HUES6 (cell line): ENCODE measurements at regions not wholly inside any gene's neighbourhood (a gene's known extent, or its start where the extent isn't known, plus 50 kb on each side); places are given as distances from the start of the nearest gene placed in this dataset.

ENCODE experiments used
- H3K27ac ChIP-seq: 2 replicates; pipeline ENCODE4 v1.7.0; 2013; ENCODE audit warnings: low read depth, mild to moderate bottlenecking, low read length, inconsistent platforms
- H3K27me3 ChIP-seq: 2 replicates; pipeline ENCODE4 v1.6.1; 2013; ENCODE audit warnings: low read length; ENCODE audit not compliant: control insufficient read depth, insufficient read depth
- H3K36me3 ChIP-seq: 2 replicates; pipeline ENCODE4 v1.6.1; 2013; ENCODE audit warnings: low read length; ENCODE audit not compliant: control insufficient read depth, insufficient read depth
- H3K4me1 ChIP-seq: 2 replicates; pipeline ENCODE4 v1.6.1; 2013; ENCODE audit warnings: low read length; ENCODE audit not compliant: control insufficient read depth, insufficient read depth
- H3K4me3 ChIP-seq: 2 replicates; pipeline ENCODE4 v1.5.1; 2013; ENCODE audit warnings: low read depth, low read length
- H3K9ac ChIP-seq: one replicate; pipeline ENCODE4 v1.6.1; 2013; ENCODE audit warnings: mild to moderate bottlenecking, low read length
- H3K9me3 ChIP-seq: 2 replicates; pipeline ENCODE4 v1.6.1; 2013; ENCODE audit warnings: low read depth, low read length; ENCODE audit not compliant: control insufficient read depth, insufficient read depth

- H3K36me3 ChIP-seq = no peaks in the 10 kb centered on the region
- no peak overlapping the region for H3K27ac ChIP-seq
- no peak overlapping the region for H3K9ac ChIP-seq
- no peaks in the 10 kb centered on the region for H3K27me3 ChIP-seq
- no peaks in the 10 kb centered on the region for H3K4me1 ChIP-seq
- H3K9me3 ChIP-seq = no peaks in the 10 kb centered on the region
- no peak overlapping the region for H3K4me3 ChIP-seq
Measured at GRCh38 chr2:41598161-41598894, 449.5 kb upstream of the PKDCC start.

DNA sequence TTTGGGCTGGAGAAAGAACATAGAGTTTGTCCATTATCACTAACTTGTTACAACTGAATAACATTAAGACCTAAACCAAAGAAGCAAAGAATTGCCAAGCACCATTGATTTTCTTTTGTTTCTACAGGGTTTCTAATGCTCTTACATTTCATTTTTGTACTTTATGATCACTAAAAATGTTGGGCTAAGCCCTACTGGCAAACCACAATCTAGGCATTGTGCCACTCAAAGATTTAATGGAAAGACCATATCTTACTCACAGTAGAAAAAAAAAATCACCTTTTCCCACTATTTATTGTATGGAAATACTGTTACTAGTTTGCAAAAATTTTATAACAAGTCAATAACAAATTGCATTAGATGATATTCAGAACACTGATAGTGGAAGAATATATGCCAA lies 447.4 kb upstream of the PKDCC start:
- Histone ChIP-seq H3K9ac (no peak overlapping the region), H3K27ac (no peak overlapping the region), H3K4me1 (no peaks in the 10 kb centered on the region), H3K36me3 (no peaks in the 10 kb centered on the region), H3K27me3 (no peaks in the 10 kb centered on the region), H3K9me3 (no peaks in the 10 kb centered on the region), H3K4me3 (no peak overlapping the region)

DNA sequence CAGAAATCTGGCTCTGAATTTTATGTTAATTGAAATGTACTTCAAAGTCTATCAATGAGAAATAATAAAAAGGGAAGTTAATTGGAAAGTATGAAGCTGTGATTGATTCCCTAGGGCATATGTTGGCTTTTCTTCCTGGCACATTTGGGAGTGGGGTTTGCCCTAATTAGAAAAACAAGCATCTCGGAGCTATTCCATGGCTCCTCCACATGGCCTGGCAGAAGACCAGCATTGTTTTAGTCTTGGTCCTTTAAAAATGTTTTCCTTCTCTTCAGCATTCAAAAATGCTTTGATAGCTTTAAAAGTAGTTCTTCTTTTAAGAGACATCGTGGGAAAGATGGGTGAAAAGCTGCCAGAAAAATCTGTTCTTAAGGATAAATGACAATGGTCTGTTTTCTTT lies 445.5 kb upstream of the PKDCC start:
- H3K27me3 ChIP-seq = no peaks in the 10 kb centered on the region
- H3K9me3 ChIP-seq = no peaks in the 10 kb centered on the region
- H3K27ac ChIP-seq = no peak overlapping the region
- H3K4me3 ChIP-seq = no peak overlapping the region
- no peaks in the 10 kb centered on the region for H3K4me1 ChIP-seq
- H3K36me3 ChIP-seq = no peaks in the 10 kb centered on the region
- no peak overlapping the region for H3K9ac ChIP-seq

DNA sequence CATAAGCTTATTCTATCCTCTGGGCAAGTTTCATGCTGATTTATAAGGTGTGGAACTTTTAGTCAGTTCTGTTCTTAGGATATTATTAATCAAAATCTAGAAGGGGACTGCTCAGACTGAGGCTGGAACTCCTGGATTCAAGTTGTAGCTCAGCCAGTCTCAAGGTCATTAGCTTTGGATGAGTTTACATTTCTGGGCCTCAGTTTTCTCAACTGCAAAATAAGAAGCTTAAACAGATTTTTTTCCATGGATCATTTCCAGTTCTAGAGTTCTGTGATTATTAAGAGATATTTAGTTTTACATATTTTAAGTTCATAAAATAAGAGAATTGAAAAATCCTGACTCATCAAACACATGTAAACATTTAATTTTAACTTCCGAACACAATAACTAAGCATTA lies 442.5 kb upstream of the PKDCC start:
- Histone ChIP-seq H3K4me3 (no peak overlapping the region), H3K9ac (no peak overlapping the region), H3K27ac (no peak overlapping the region), H3K9me3 (no peaks in the 10 kb centered on the region), H3K4me1 (no peaks in the 10 kb centered on the region), H3K27me3 (no peaks in the 10 kb centered on the region), H3K36me3 (no peaks in the 10 kb centered on the region)

- Histone ChIP-seq H3K9ac (no peak overlapping the region), H3K27me3 (no peaks in the 10 kb centered on the region)
Measured at GRCh38 chr2:41605914-41606313, 441.9 kb upstream of the PKDCC start.

GRCh38 chr2:41610501-41611190 lies 437.2 kb upstream of the PKDCC start:
- H3K4me3 ChIP-seq = no peak overlapping the region

More at GRCh38 chr2:41605914-41606313, 441.9 kb upstream of the PKDCC start:
- Histone ChIP-seq H3K36me3 (no peaks in the 10 kb centered on the region), H3K27ac (no peak overlapping the region), H3K9me3 (no peaks in the 10 kb centered on the region), H3K4me1 (no peaks in the 10 kb centered on the region), H3K4me3 (no peak overlapping the region)

GRCh38 chr2:41618754-41619153 lies 429.1 kb upstream of the PKDCC start:
- Histone ChIP-seq H3K9ac (no peak overlapping the region), H3K4me3 (no peak overlapping the region), H3K9me3 (no peaks in the 10 kb centered on the region), H3K27ac (no peak overlapping the region), H3K27me3 (no peaks in the 10 kb centered on the region), H3K4me1 (no peaks in the 10 kb centered on the region), H3K36me3 (no peaks in the 10 kb centered on the region)

More at GRCh38 chr2:41610501-41611190, 437.2 kb upstream of the PKDCC start:
- Histone ChIP-seq H3K9ac (no peak overlapping the region), H3K4me1 (no peaks in the 10 kb centered on the region), H3K27me3 (no peaks in the 10 kb centered on the region), H3K27ac (no peak overlapping the region), H3K9me3 (no peaks in the 10 kb centered on the region), H3K36me3 (no peaks in the 10 kb centered on the region)

GRCh38 chr2:41621095-41621494 lies 426.7 kb upstream of the PKDCC start:
- Histone ChIP-seq H3K4me3 (no peak overlapping the region), H3K4me1 (no peaks in the 10 kb centered on the region), H3K9ac (no peak overlapping the region), H3K27ac (no peak overlapping the region), H3K36me3 (no peaks in the 10 kb centered on the region), H3K27me3 (no peaks in the 10 kb centered on the region), H3K9me3 (no peaks in the 10 kb centered on the region)

DNA sequence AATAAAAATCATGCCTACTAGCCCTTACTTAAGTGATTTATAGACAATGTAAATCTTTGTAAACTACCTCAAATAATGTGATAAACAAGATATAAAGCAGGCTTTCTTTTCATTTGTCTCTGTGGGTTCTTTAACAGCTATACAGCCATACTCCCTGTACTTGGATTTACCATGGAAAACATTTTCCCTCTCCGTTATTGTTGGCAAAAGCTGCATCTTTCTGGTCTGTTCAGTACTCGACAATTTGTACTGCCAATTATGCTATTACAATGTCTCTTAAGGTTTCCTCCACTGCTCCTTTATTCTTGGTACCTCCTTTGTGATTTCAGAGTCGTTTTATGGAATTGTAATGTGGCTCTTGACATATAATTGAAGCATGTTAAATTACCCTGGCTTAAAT lies 426.3 kb upstream of the PKDCC start:
- no peak overlapping the region for H3K4me3 ChIP-seq
- no peak overlapping the region for H3K27ac ChIP-seq
- no peaks in the 10 kb centered on the region for H3K4me1 ChIP-seq
- no peaks in the 10 kb centered on the region for H3K9me3 ChIP-seq
- no peaks in the 10 kb centered on the region for H3K27me3 ChIP-seq
- no peaks in the 10 kb centered on the region for H3K36me3 ChIP-seq
- H3K9ac ChIP-seq = no peak overlapping the region

GRCh38 chr2:41622301-41622700 lies 425.5 kb upstream of the PKDCC start:
- no peaks in the 10 kb centered on the region for H3K4me1 ChIP-seq
- H3K9me3 ChIP-seq = no peaks in the 10 kb centered on the region
- H3K27me3 ChIP-seq = no peaks in the 10 kb centered on the region
- H3K9ac ChIP-seq = no peak overlapping the region
- H3K36me3 ChIP-seq = no peaks in the 10 kb centered on the region
- no peak overlapping the region for H3K27ac ChIP-seq
- no peak overlapping the region for H3K4me3 ChIP-seq

- Histone ChIP-seq H3K36me3 (no peaks in the 10 kb centered on the region), H3K27ac (no peak overlapping the region), H3K4me1 (no peaks in the 10 kb centered on the region), H3K4me3 (no peak overlapping the region), H3K9me3 (no peaks in the 10 kb centered on the region), H3K9ac (no peak overlapping the region), H3K27me3 (no peaks in the 10 kb centered on the region)
Measured at GRCh38 chr2:41626936-41627335, 420.9 kb upstream of the PKDCC start.
